DMS114 treated with DMSO at 0.1 percent for 48 hours (cell line): ENCODE measurements at regions not wholly inside any gene's neighbourhood (a gene's known extent, or its start where the extent isn't known, plus 50 kb on each side); places are given as distances from the start of the nearest gene placed in this dataset.

Experiments used
- DNase-seq: peaks from one replicate; lab custom pipeline; 2025; ENCODE audit not compliant: unreplicated experiment; lab: John Stamatoyannopoulos, UW

DNA sequence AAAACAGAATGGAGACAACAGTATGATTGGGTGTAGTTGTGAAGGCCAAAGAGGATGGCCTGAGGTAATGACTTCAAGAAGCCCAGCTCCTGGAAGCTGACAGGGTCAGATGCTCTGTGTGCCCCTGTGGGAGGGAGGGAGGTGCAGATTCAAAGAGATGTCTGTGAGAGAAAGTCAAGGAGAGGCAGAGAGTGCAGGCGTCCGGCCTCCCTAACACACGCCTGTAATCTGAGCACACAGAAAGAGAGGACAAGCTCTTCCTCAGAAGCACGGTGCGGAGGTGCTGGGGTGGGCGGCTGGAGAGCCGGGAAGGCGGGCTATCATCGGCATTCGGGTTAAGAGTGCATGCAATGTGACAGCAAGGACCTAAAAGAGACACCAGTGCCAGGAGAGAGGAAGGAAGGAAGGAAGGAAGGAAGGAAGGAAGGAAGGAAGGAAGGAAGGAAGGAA lies 238.2 kb upstream of the HES1 start:
- no peak for DNase-seq

DNA sequence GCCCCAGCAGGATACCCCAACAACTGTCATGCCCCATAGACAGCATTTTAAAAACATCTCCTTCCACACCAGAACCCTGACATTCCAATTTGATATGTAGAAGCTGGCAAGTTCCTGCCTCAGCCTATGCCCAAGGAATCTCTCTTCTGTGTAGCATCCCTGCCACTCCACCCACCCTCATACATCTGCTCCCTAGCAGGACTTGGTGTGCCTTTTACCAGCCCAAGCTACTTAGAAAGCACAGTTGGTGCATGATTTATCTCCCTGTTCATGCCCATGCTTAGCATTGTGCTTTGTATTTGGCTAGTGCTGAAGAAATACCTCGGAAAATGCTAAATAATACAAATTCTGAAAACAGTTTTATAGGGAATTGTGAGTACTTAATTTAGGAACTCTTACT lies 236.9 kb upstream of the HES1 start:
- DNase-seq, result no peak

DNA sequence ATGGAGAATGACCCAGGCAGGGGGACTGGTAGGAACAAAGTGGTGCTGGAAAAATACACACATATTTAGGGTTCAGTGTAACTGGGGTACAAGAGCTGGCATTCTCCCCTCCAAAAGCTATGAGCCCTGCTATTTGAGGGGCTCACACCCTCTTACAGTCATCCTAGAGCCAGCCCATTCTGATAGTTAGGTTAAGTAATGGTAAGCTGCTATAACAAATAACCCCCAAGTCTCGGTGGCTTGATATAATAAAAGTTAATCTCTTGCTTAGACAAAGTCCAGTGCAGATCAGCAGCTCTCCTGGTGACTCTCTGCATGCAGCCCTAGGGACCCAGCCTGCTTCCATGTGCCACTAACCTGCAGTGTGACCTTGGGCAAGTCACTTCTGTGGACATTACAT lies 234.9 kb upstream of the HES1 start:
- DNase-seq, result no peak

GRCh38 chr3:193902607-193903511 lies 233.1 kb upstream of the HES1 start:
- DNase-seq, result no peak

DNA sequence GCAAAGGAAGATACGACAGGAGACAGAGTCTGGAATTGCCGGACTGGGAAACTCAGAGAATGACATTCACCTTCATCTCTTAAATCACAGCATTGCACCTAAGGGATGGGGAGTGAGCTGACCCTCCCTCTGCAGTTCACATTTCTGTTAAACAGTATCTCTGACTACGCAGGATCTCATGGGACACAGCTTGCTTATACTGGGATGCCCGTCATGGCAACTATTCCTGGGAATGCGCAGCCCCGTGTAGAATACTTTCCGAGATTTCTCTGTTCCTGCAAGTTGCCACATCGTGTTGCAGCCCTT lies 232.5 kb upstream of the HES1 start:
- DNase-seq, result no peak

GRCh38 chr3:193903966-193904365 lies 232.0 kb upstream of the HES1 start:
- no peak for DNase-seq

DNA sequence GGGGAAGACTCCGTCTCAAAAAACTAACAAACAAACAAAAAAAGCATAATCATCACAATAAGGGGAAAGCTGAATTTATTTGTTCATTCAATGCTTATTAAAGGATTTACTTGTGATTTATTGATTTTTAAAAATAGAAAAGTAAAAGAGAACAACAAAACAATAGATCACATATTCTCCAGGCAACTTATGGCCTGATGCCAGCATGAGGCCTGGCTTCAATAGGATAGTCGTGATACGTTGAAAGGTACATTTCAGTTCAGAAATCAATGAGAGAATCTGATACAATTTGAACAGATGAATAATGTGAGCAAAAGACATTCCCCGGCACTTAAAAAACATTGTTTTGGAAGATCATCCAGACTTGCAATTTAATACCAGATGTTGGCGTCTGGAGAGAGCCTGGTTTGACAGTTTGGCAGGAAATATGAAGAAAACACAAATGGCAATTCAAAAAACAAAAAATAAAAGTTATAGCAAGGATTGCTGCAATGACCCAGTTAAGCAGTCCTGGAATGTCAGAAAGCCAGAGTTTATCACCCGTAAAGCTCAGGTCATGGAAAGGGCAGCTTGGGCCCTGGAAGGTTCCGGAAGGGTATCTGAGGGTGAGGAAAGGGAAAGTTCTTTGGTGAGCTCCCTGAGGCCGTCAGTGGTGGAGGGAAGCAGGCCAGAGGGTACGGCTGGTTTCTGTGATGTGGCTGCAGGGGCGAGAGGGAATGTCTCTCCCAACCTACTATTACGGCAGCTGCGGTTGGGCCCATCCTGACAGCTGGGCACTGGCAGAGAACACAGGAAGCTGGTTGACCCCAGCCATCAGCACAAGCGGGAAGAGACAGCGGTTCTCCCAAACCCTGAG lies 230.2 kb upstream of the HES1 start:
- DNase-seq, result no peak

DNA sequence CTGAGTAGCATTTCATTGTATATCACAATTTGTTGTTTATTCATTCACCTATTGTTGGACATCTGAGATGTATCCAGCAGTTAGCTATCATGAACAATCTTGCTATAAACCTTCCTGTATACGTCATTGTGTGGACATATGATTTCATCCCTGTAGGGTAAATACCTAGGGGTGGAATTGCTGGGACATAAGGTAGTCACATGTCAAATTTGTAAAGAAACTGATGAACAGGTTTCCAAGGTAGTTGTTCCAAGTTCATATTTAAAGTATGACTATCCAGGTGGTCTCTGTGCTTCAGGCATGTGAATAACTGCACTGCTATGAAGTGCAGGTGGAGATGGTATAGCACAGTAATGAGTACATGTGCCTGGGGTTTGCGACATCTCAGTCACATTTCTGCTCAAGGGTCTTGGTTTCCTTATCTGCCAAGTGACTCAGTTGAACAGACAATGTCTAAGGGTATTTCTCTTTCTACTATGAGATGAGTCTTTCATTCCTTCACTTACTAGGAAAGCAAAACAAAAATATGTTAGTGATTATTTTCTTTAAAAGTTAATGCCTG lies 229.0 kb upstream of the HES1 start:
- no peak for DNase-seq

DNA sequence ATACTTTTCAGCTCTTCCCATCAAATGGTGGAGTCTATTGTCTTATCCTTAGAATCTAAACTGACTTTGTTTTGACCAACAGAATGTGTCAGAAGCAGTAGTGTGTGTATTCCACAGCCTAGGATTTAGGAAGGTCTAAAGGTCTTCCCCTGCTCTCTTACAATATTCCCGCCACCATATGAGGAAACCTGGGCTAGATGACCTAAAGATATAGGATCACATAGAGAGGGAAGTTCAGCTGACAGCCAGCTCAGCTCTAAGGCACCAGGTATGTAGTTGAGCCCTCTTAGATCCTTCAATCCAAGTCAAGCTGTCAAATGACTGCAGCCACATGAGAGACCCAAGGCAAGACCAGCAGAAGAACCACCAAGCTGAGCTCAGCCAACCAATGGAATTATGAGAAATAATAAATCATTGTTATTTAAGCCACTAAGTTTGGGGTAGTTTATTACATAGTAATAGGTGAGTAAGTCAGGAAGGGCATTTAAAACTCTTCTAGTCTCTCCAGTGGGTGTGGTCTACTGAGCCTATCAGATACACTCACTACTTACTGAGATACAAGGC lies 227.7 kb upstream of the HES1 start:
- DNase-seq, result no peak

- no peak for DNase-seq
Measured at GRCh38 chr3:193909387-193909786, 226.6 kb upstream of the HES1 start.

- no peak for DNase-seq
Measured at GRCh38 chr3:193910310-193910709, 225.6 kb upstream of the HES1 start.

DNA sequence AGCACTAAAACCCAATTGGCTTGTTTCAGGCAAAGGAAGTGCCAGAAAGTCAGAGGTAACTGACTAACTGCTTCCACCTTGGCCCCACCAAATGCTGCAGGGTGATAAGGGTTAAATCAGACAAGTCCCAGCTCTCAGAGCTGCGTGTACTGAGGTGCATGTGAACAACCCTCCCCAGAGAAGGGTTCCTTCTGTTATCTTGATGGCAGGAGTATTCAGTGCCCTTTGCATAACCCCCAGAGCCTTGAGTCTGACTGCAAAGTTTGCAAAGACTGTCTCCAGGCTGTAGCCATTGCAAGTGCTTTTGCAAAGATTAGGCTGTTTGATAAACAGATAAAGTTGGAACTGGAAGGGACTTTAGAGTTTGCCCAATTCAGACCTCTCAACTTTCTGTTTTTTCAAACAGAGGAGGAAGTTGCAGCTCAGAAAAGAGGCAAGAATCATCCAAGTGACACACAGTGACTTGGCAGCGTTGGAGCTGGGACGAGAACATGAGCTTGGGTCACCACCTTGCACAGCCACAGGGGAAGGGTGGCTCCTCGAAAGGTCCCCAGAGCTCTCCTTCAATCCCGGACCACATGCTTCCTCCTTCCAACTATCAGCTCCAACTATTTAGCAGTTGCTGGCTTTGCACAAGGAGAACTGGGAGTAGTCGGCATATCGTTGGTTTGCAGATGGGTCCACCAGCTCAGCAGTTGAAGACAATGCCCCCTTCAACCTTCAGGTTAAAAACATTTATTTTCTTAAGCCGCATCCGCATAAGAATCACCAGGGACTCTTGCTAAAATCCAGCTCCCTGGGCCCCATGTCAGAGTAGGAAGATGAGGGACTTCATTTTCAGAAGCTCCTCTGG lies 224.8 kb upstream of the HES1 start:
- no peak for DNase-seq

DNA sequence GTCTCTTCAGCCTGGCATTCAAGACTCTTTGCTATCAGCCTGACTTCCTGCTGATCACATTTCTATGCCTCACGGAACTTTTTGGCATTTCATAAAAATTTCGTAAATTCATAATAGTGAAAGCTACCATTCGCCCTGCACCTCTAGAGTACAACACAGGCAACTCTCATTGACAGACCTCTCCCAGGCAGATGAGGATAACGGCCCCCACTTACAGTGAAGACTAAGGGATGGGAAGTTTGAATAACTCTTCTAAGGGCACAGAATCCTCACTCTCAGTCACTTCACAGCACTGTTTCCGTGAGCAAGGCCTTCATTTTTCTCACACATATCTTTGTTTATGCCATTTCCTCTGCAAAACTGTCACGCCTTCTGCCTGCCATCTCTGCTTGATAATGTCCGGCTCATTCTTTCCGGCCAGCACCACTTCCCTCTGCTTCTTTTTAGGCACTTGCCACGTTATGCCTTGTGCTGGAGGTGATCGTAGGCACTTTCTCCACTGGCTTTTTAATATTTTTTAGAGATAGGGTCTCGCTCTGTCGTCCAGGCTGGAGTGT lies 224.1 kb upstream of the HES1 start:
- no peak for DNase-seq

- no peak for DNase-seq
Measured at GRCh38 chr3:193912621-193913178, 223.2 kb upstream of the HES1 start.

GRCh38 chr3:193914602-193915001 lies 221.3 kb upstream of the HES1 start:
- DNase-seq, result no peak

GRCh38 chr3:193915099-193915498 lies 220.8 kb upstream of the HES1 start:
- no peak for DNase-seq

DNA sequence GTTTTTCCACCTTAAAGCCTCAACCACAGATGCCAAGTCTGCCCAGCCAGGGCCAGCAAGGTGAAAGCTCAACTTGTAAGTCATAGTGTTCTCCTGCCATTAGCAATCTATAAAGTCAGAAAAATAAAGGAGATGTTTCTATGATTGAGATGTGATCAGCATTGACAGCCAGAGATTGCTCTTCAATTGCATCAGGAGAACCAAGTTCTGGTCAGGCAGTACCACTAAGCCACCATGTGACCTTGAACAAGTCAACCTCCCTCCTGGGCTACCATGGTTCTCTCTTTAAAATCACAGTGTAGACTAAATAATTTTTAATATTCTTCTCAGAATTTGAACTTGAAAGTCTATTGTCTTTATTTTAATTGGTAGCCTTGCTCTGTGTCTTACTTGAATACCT lies 220.3 kb upstream of the HES1 start:
- DNase-seq, result no peak

- DNase-seq, result no peak
Measured at GRCh38 chr3:193917158-193917557, 218.8 kb upstream of the HES1 start.

- no peak for DNase-seq
Measured at GRCh38 chr3:193921465-193921864, 214.5 kb upstream of the HES1 start.
